ENCODE measurements at regions not wholly inside any gene's neighbourhood (a gene's known extent, or its start where the extent isn't known, plus 50 kb on each side); places are given as distances from the start of the nearest gene placed in this dataset.

- no peak for TF ChIP-seq CTCF (IDR thresholded peaks at IDR 0.05)
- TF ChIP-seq POLR2A (IDR thresholded peaks at IDR 0.05) = no peak
These were observed 479.7 kb downstream of the RPS24 start for GRCh38 chr10:78513330-78513729.

Data from testis (tissue), 2 donors.